Lower leg skin (tissue), 3 donors: ENCODE measurements at regions not wholly inside any gene's neighbourhood (a gene's known extent, or its start where the extent isn't known, plus 50 kb on each side); places are given as distances from the start of the nearest gene placed in this dataset.

Experiments
- CTCF ChIP-seq, 3 donors: fragments of 450-650 bp; IDR thresholded peaks; one replicate each; pipeline ENCODE4 v1.5.1; 2016; ENCODE audit warnings: antibody characterized with exemption in 3 of 3, mild to moderate bottlenecking in 3 of 3, moderate library complexity in 2 of 3
- POLR2A ChIP-seq, 2 donors: fragments of 450-650 bp; IDR thresholded peaks; one replicate each; pipeline ENCODE4 v1.6.1; 2016 to 2017; ENCODE audit warnings: antibody characterized with exemption in 2 of 2, mild to moderate bottlenecking in 1 of 2, moderate library complexity in 1 of 2

- TF ChIP-seq POLR2A (IDR thresholded peaks at IDR 0.05) (no peak), CTCF (IDR thresholded peaks at IDR 0.05) (no peak)
Measured at GRCh38 chr7:73932364-73932763, 71.4 kb downstream of the TMEM270 start.
